K562 (cell line): ENCODE measurements at regions not wholly inside any gene's neighbourhood (a gene's known extent, or its start where the extent isn't known, plus 50 kb on each side); places are given as distances from the start of the nearest gene placed in this dataset.
A peak's percentile ranks its signal among the peaks of the same experiment; 100 is the strongest.

Experiments
- ATAC-seq: fragments of 200-7000 bp; cut with Tn5 transposase; 3 replicates; pipeline ENCODE4 v1.9.1; 2020; ENCODE audit warnings: moderate library complexity
- BruUV-seq: library from RNA; stranded (reverse); fragments of 400-500 nt; replicated peaks from 2 replicates; lab custom pipeline; 2021; lab: Mats Ljungman, UMichigan
- CTCF ChIA-PET: fragments of 300-600 bp; formaldehyde crosslinking; extraction: SDS; loops from one replicate; lab custom pipeline; 2021; ENCODE audit warnings: low intra/inter-chr PET ratio; lab: Yijun Ruan, JAX
- POLR2A ChIA-PET: fragments of 300-600, 350-650 bp; sonication (Branson Sonifier 250); formaldehyde crosslinking; extraction: SDS; loops from one replicate; lab custom pipeline; 2021; ENCODE audit warnings: antibody characterized with exemption, inconsistent platforms; lab: Yijun Ruan, JAX
- DNase-seq, 4 experiments: peaks; one replicate each; pipeline versions ENCODE4 v3.0.0 to v3.0.0-alpha.2; 2011 to 2018; ENCODE audit warnings: low spot score in 3 of 4, mixed read lengths in 3 of 4; ENCODE audit errors: extremely low read depth in 1 of 4
- FAIRE-seq: peaks from 2 replicates; lab custom pipeline; 2011; peaks lifted over from hg19 to GRCh38; lab: Jason Lieb, UNC
- H2AFZ ChIP-seq: 2 replicates; pipeline ENCODE4 v1.6.0; 2011; ENCODE audit warnings: low read depth, low read length, control low read depth, inconsistent platforms
- H3K27ac ChIP-seq: fragments of 200-600 bp; 3 replicates; pipeline ENCODE4 v1.8.0; 2011; ENCODE audit warnings: low read depth, mild to moderate bottlenecking, control low read depth, inconsistent platforms, low read length, moderate library complexity, mixed read lengths; ENCODE audit errors: extremely low read depth
- H3K27me3 ChIP-seq, 2 experiments: fragments of 300-600 bp in 1 of 2; 2 replicates in 1 of 2; 3 replicates in 1 of 2; pipeline versions ENCODE4 v1.6.0 to v1.8.0; 2011; ENCODE audit warnings: inconsistent platforms in 2 of 2, low read length in 2 of 2, mild to moderate bottlenecking in 1 of 2, mixed read lengths in 1 of 2, moderate library complexity in 1 of 2; ENCODE audit not compliant: control insufficient read depth in 2 of 2, insufficient read depth in 2 of 2
- H3K36me3 ChIP-seq: fragments of 300-600 bp; 3 replicates; pipeline ENCODE4 v1.8.0; 2011; ENCODE audit warnings: mild to moderate bottlenecking, low read length, inconsistent platforms; ENCODE audit not compliant: control insufficient read depth, insufficient read depth
- H3K4me1 ChIP-seq, 2 experiments: fragments of 200-600 bp in 1 of 2; replicated peaks in 1 of 2; 2 replicates in 1 of 2; 3 replicates in 1 of 2; pipeline versions ENCODE4 v1.5.1 to v1.8.0; 2011; ENCODE audit warnings: inconsistent platforms in 2 of 2, low read length in 2 of 2, mild to moderate bottlenecking in 1 of 2, mixed read lengths in 1 of 2, moderate library complexity in 1 of 2; ENCODE audit not compliant: control insufficient read depth in 2 of 2, insufficient read depth in 2 of 2
- H3K4me2 ChIP-seq: 2 replicates; pipeline ENCODE4 v1.6.1; 2011; ENCODE audit warnings: low read length, control low read depth, inconsistent platforms, mixed read lengths; ENCODE audit not compliant: insufficient read depth
- H3K4me3 ChIP-seq: fragments of 200-600 bp; sonication (generic), shearing (Covaris generic); 2 replicates; pipeline ENCODE4 v1.5.1; 2016; ENCODE audit warnings: control low read depth, inconsistent platforms
- H3K79me2 ChIP-seq: fragments of 200-600 bp; 3 replicates; pipeline ENCODE4 v1.8.0; 2011; ENCODE audit warnings: low read length, inconsistent platforms; ENCODE audit not compliant: control insufficient read depth, insufficient read depth
- H3K9ac ChIP-seq, 2 experiments: 2 replicates each; pipeline versions ENCODE4 v1.6.0 to v1.6.1; 2011; ENCODE audit warnings: low read depth in 2 of 2, low read length in 2 of 2, control low read depth in 1 of 2, inconsistent platforms in 1 of 2, mild to moderate bottlenecking in 1 of 2, mixed read lengths in 1 of 2; ENCODE audit not compliant: insufficient read depth in 1 of 2
- H3K9me1 ChIP-seq: one replicate; pipeline ENCODE4 v1.6.0; 2011; ENCODE audit warnings: inconsistent platforms, mild to moderate bottlenecking, low read length, moderate library complexity; ENCODE audit not compliant: control insufficient read depth, insufficient read depth
- H3K9me3 ChIP-seq: replicated peaks from 2 replicates; pipeline ENCODE4 v1.5.1; 2011; ENCODE audit warnings: low read depth, low read length, inconsistent platforms; ENCODE audit not compliant: control insufficient read depth, insufficient read depth
- H4K20me1 ChIP-seq: replicated peaks from 2 replicates; pipeline ENCODE4 v1.6.1; 2011; ENCODE audit warnings: low read length, inconsistent platforms, mixed read lengths; ENCODE audit not compliant: control insufficient read depth, insufficient read depth
- CHAMP1 ChIP-seq: fragments of 450-650 bp; IDR thresholded peaks from 2 replicates; pipeline ENCODE4 v1.6.1; 2016; ENCODE audit warnings: mild to moderate bottlenecking
- CHD2 ChIP-seq: IDR thresholded peaks from 2 replicates; pipeline ENCODE4 v1.6.1; 2011; ENCODE audit warnings: low read depth, low read length
- LCOR ChIP-seq: sonication (generic); formaldehyde crosslinking; IDR thresholded peaks from 2 replicates; pipeline ENCODE4 v1.8.0; 2022; ENCODE audit warnings: mild to moderate bottlenecking, missing genetic modification reagents
- RREB1 ChIP-seq: fragments of 250-450 bp; sonication (Bioruptor Pico); IDR thresholded peaks from 2 replicates; pipeline ENCODE4 v1.4.0; 2020
- ZFPM2 ChIP-seq: fragments of 250-450 bp; sonication (Bioruptor Pico); IDR thresholded peaks from 2 replicates; pipeline ENCODE4 v1.5.1; 2022; ENCODE audit warnings: mild to moderate bottlenecking
- ZHX1 ChIP-seq: fragments of 150-350 bp; conservative IDR thresholded peaks from 2 replicates; pipeline ENCODE4 v1.6.1; 2014; ENCODE audit warnings: low read length
- ZNF274 ChIP-seq: IDR thresholded peaks from 2 replicates; pipeline ENCODE4 v1.6.1; 2011; ENCODE audit warnings: low read depth, mild to moderate bottlenecking, low read length, moderate library complexity, borderline replicate concordance
- ZNF280B ChIP-seq: fragments of 250-450 bp; sonication (Bioruptor Pico); IDR thresholded peaks from 2 replicates; pipeline ENCODE4 v1.5.1; 2021; ENCODE audit warnings: mild to moderate bottlenecking
- WGBS: fragments of 100-300 bp; shearing (Covaris generic); methylation state at CpG from one replicate; pipeline ENCODE4 v1.1.6; 2016; ENCODE audit warnings: low coverage, mixed read lengths; ENCODE audit not compliant: insufficient coverage; ENCODE audit errors: missing lambda C conversion rate; 5-methylcytosine and 5-hydroxymethylcytosine counted together
- in situ Hi-C: fragments of 300-500 bp; cut with MboI; formaldehyde crosslinking; loops from 4 replicates; pipeline ENCODE4 v1.15.0; 2018; ENCODE audit warnings: inconsistent platforms, mixed read lengths
- intact Hi-C: fragments of 100-400 bp; cut with micrococcal nuclease; formaldehyde crosslinking; loops from 2 replicates; pipeline ENCODE4 v1.14.2; 2022

- H4K20me1 ChIP-seq: no peaks in the 10 kb centered on the region
- no peaks in the 10 kb centered on the region for H3K9me3 ChIP-seq
- H3K36me3 ChIP-seq: no peaks in the 10 kb centered on the region
- POLR2A ChIA-PET: interaction anchor here (0.7 kb wide), 1 partner anchor 9 kb away, joined by 3 read pairs; no protein-coding TSS in a partner anchor
- ATAC-seq: peak; percentile 58
- 1% methylated on average over 11 of the region's 11 CpGs for WGBS
- H3K9me1 ChIP-seq: no peaks in the 10 kb centered on the region
- no peak overlapping the region for H3K27ac ChIP-seq
- no peaks in the 10 kb centered on the region for H3K27me3 ChIP-seq
- 0 out of 2 replicates have a peak overlapping the region, but pooled peaks have one; percentile 2 for H2AFZ ChIP-seq
- FAIRE-seq: no peak
- H3K79me2 ChIP-seq: no peaks in the 10 kb centered on the region
- in situ Hi-C loops (no loop called here), intact Hi-C loops (no loop called here)
- H3K4me3 ChIP-seq: no peak overlapping the region
- H3K4me2 ChIP-seq: no peak overlapping the region
- no peaks in the 10 kb centered on the region for H3K4me1 ChIP-seq
- TF ChIP-seq CHD2 (no peak), RREB1 (CRISPR knock-in tag) (no peak), ZFPM2 (CRISPR knock-in tag) (no peak), CHAMP1 (no peak), ZHX1 (no peak), LCOR (no peak), ZNF274 (no peak), ZNF280B (CRISPR knock-in tag) (no peak)
- CTCF ChIA-PET: no interaction called here
- BruUV-seq: no TSS peak
- H3K9ac ChIP-seq: no peak overlapping the region
- peak in 2 of 4 experiments; percentile 37 to 49 for DNase-seq
Observed at GRCh38 chr6:906920-907319, 214.0 kb upstream of the EXOC2 start.
